ENCODE measurements at regions not wholly inside any gene's neighbourhood (a gene's known extent, or its start where the extent isn't known, plus 50 kb on each side); places are given as distances from the start of the nearest gene placed in this dataset.

DNA sequence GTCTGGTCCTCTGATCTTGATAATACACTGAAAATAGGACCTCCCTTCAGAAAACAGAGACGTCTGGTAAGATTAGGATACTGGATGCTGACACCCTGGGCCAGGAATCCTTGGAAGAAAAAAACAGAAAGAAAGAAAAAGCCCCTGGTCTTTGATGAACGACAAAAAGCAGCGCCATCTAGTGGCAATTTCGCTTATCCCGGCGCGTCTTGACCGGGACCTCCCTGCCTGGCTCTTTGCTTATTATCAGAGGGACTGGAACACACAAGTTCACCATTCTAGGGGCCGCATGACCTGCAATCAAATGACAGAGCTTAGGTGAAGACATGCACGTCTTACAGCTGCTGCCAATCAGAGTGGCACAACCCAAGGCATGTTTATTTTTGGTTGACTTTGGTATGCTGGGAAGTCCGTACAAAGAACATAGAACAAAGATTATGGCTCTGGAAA, 114.9 kb upstream of the NFIB start:
- TF ChIP-seq, protein P1, sequence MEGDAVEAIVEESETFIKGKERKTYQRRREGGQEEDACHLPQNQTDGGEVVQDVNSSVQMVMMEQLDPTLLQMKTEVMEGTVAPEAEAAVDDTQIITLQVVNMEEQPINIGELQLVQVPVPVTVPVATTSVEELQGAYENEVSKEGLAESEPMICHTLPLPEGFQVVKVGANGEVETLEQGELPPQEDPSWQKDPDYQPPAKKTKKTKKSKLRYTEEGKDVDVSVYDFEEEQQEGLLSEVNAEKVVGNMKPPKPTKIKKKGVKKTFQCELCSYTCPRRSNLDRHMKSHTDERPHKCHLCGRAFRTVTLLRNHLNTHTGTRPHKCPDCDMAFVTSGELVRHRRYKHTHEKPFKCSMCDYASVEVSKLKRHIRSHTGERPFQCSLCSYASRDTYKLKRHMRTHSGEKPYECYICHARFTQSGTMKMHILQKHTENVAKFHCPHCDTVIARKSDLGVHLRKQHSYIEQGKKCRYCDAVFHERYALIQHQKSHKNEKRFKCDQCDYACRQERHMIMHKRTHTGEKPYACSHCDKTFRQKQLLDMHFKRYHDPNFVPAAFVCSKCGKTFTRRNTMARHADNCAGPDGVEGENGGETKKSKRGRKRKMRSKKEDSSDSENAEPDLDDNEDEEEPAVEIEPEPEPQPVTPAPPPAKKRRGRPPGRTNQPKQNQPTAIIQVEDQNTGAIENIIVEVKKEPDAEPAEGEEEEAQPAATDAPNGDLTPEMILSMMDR (IDR thresholded peaks at IDR 0.05 in 8 of 11, conservative IDR thresholded peaks at IDR 0.05 in 3 of 11): peak in 10 of 11 experiments; percentile 17 to 79 (median 58)
- TF ChIP-seq POLR2A (IDR thresholded peaks at IDR 0.05): no peak
